ENCODE measurements at regions not wholly inside any gene's neighbourhood (a gene's known extent, or its start where the extent isn't known, plus 50 kb on each side); places are given as distances from the start of the nearest gene placed in this dataset.
"Not testable (repeated sequence)": the region's sequence is repeated elsewhere in the genome, so short reads cannot be mapped to it uniquely, and the experiment has no call there.

DNA sequence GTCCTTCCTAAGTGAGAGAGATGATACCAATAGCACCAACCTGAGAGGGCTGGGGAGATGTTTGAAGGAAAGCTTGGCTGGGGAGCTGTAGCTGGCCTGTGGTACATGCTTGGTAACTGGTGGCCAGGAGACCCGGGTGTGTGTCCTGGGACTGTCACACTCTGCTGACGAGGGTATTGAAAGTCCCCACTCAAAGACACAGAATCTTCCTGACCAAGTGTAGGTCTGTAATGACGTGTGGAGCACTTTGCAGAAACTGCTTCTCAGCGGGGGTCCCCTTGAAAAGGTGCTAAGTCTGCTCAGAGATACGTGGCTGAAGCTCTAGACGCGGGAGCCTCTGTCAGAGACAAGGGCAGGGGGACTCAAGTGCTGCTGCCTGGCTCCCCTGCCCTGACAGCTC, 230.4 kb upstream of the PLGLB2 start:
- TF ChIP-seq, protein P1, sequence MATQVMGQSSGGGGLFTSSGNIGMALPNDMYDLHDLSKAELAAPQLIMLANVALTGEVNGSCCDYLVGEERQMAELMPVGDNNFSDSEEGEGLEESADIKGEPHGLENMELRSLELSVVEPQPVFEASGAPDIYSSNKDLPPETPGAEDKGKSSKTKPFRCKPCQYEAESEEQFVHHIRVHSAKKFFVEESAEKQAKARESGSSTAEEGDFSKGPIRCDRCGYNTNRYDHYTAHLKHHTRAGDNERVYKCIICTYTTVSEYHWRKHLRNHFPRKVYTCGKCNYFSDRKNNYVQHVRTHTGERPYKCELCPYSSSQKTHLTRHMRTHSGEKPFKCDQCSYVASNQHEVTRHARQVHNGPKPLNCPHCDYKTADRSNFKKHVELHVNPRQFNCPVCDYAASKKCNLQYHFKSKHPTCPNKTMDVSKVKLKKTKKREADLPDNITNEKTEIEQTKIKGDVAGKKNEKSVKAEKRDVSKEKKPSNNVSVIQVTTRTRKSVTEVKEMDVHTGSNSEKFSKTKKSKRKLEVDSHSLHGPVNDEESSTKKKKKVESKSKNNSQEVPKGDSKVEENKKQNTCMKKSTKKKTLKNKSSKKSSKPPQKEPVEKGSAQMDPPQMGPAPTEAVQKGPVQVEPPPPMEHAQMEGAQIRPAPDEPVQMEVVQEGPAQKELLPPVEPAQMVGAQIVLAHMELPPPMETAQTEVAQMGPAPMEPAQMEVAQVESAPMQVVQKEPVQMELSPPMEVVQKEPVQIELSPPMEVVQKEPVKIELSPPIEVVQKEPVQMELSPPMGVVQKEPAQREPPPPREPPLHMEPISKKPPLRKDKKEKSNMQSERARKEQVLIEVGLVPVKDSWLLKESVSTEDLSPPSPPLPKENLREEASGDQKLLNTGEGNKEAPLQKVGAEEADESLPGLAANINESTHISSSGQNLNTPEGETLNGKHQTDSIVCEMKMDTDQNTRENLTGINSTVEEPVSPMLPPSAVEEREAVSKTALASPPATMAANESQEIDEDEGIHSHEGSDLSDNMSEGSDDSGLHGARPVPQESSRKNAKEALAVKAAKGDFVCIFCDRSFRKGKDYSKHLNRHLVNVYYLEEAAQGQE (IDR thresholded peaks at IDR 0.05; ENCODE audit: low read depth), result not testable (repeated sequence)
- TF ChIP-seq, protein P2, sequence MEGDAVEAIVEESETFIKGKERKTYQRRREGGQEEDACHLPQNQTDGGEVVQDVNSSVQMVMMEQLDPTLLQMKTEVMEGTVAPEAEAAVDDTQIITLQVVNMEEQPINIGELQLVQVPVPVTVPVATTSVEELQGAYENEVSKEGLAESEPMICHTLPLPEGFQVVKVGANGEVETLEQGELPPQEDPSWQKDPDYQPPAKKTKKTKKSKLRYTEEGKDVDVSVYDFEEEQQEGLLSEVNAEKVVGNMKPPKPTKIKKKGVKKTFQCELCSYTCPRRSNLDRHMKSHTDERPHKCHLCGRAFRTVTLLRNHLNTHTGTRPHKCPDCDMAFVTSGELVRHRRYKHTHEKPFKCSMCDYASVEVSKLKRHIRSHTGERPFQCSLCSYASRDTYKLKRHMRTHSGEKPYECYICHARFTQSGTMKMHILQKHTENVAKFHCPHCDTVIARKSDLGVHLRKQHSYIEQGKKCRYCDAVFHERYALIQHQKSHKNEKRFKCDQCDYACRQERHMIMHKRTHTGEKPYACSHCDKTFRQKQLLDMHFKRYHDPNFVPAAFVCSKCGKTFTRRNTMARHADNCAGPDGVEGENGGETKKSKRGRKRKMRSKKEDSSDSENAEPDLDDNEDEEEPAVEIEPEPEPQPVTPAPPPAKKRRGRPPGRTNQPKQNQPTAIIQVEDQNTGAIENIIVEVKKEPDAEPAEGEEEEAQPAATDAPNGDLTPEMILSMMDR (IDR thresholded peaks at IDR 0.05 in 2 of 3, conservative IDR thresholded peaks at IDR 0.05 in 1 of 3; ENCODE audit: borderline replicate concordance in 1 of 3, insufficient read depth in 1 of 3, low read depth in 2 of 3, low read length in 2 of 3), result not testable (repeated sequence)
- not testable (repeated sequence) for TF ChIP-seq JUND (IDR thresholded peaks at IDR 0.05); TCF7L2 (IDR thresholded peaks at IDR 0.05; ENCODE audit: borderline replicate concordance, extremely low read depth, insufficient read depth, insufficient read length); YY1 (IDR thresholded peaks at IDR 0.05; ENCODE audit: extremely low read depth, insufficient replicate concordance, low read depth, low read length); SIN3A (IDR thresholded peaks at IDR 0.05; ENCODE audit: low read depth); POLR2A (IDR thresholded peaks at IDR 0.05; ENCODE audit: borderline replicate concordance, extremely low read depth, insufficient read depth, insufficient read length); CEBPB (IDR thresholded peaks at IDR 0.05; ENCODE audit: low read depth); SRF (IDR thresholded peaks at IDR 0.05; ENCODE audit: low read depth)
